NCI-H1105 treated with DMSO at 0.1 percent for 48 hours (cell line): ENCODE measurements at regions not wholly inside any gene's neighbourhood (a gene's known extent, or its start where the extent isn't known, plus 50 kb on each side); places are given as distances from the start of the nearest gene placed in this dataset.

Experiments used
- DNase-seq: peaks from one replicate; lab custom pipeline; 2025; lab: John Stamatoyannopoulos, UW

DNA sequence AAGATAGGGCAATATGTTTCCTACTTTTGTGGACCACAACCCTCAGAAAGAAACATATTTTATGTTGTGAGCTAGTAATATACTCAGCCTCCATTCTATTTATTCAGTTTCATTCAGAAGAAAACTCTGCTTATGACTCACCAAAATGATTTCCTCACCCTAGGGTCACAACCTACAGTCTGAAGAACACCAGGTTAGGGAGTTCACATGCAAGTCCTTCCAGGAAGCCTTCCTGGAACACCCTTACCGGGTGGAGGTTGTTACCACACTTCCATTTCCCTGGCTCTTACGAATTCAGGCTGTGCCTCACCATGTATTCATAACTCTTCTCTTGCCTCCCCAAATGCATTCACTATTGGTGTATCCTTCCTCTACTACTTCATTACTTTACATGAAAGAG lies 228.0 kb upstream of the ADAMTS9 start:
- no peak for DNase-seq

DNA sequence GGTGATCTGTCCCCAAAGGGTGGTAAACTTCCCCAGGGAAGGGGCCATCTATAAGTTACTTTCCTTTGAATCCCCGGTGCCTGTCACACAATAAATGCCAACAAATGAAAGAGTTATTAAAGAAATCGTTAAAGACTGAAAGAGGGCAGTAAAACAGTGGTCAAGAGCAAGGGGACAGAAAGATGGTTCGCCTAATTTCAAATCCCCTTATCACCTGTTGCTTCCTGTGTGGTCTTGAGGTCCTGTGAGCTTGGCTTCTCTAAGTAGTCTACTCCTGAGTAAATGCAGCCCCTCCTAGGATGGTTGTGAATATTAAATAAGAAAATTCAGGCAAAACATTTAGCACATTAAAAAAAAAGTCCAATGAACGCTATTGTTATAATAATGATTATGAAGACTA lies 225.7 kb upstream of the ADAMTS9 start:
- no peak for DNase-seq

DNA sequence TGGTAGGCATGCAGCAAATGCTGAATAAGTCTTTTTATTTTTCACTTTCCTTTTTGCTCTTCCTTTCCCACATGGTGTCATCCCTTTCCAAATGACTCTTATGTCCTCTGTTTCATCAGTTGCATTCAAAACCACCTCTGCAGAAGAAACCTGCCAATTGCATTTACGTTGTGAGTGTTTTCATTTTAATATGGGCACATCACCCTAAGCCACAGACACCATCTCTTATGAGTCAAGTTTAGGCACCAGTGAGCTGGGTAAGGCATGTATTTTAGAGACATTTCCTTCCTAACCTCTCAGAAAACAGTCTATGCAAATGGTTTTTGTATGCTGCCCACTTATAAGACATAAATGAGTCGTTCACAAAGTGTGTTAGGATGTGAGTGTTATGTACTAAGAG lies 223.3 kb upstream of the ADAMTS9 start:
- no peak for DNase-seq

DNA sequence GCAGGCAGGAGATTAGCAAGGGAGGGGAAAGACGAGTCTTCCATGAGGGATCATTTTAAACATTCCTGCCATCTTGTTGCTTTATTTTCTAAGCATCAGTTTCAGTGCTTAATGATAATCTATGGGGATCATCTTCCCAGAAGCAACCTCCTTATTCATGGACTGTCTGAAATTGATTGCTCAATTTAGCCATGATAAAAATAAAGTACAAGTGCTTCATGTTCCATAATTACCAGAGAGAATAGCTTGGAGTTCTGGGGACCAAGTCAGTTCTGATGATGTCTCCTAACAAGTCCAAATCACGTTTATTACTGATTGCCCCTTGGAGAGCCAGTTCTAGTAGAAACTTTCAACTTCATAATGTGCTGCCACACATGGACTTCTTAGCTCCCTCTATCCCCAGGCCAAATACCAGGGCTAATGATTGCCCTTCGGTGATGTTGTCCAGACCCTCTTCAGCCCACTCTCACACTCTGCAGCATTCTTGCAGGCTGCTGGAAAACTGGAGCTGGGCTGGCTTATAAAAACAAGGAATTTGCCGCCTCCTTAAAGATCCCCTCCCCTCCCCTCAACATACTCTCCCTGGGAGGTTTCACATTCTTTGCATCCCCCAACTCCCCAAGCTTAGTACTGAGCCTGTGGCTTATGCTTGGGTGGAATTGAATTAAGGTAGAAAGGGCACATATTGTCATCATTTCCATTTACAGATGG lies 222.1 kb upstream of the ADAMTS9 start:
- DNase-seq, result no peak

DNA sequence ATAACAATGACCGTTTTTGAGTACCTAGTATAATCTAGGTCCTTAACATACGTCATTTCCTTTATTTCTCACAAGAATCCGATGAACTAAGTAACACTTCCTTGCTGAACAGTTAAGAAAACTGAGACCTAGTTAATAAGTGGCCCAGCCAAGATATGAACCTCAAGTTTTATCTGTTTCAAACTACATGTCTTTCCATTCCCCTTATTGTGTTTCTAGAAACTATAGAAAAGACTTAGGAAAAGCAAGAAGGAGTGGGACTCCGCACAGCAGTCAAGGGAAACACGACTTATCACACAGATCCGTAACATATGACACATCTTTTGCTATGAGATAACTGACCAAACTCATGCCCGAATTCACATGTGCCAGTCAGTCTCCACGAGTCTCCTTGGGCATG lies 221.2 kb upstream of the ADAMTS9 start:
- DNase-seq, result no peak

DNA sequence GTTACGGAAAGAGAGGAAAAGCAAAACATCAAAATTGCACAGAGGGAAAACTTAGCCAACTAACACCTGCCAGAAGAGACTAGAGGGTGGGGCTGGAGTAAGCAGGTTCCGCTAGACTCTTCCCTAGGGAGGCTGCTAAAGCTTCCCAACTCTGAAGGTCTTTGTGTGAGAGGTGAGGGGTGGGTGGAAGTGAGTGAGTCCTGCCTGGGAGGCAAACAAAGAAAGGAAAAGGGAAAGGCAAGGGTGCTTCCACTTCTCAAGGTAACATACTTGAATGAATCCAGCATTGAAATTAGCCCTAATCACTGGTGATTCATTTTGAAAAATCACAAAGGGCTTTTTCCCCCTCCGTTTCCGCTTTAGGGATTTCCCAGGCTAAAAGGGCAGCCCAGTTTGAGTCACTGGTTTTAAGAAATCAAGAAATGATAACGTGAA lies 220.5 kb upstream of the ADAMTS9 start:
- no peak for DNase-seq

DNA sequence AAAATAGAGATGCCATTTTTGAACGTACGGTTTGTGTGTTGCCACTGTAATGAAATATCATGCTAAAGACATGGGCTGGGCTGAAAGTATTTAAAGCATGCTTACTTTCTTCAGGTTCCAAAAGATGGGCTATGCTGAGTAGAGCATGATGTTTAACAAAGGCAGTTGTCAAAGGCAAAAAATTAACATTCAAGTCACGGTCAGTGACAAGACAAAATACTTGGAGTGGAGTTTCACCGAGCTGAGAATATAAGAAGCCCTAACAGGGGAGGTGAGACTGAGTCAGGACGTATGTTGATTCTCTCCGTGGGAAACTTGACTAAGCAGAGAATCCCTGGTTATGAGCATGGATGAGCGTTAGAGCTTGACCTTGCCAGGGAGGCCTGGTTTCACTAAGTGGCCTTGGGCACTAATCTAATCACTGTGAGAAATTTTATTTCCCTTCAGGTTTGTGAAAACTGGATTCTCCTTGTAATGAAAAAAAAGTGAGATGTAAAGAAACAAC lies 218.2 kb upstream of the ADAMTS9 start:
- no peak for DNase-seq

DNA sequence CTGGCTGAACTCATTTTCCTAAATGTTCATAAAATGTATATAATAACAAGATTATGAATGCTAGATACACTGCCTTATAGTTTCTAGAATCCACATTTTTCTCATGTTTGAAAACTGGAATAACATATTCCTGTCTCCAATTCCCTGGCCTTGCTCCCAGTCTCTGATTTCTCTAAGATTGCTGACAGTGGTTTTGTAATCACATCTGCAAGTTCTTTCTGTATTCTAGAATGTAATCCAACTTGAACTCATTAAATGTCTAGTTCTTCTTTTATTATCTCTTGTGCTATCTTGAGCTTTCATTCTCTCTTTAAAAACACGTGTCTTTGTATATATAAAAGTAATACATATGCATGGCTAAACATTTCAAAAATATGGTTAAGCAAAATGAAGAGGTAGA lies 215.2 kb upstream of the ADAMTS9 start:
- DNase-seq, result no peak

DNA sequence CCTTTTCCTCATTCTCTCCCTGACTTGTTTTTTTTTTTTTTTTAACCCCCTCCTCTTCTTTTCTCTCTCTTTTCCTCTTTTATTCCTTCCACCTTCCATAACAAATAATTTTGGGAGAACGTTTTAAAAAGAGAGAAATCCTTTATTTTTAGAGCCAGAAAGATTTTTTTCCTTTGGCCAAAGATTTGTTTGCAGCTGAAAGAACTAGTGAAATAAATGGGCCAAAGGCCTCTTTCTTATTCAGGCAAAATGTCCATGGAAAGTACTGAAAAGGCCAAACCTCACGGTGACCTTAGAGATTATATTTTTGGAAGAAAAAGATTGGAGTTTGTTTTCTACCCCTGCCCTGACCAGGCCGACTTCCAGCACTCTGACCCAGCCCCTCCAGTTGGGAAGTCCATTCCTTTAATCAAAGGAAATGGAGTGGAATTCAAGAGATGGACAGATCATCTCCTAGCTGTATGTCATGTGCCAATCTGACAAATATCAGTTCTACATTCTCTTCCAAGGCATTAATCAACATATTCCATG lies 214.3 kb upstream of the ADAMTS9 start:
- DNase-seq, result no peak

DNA sequence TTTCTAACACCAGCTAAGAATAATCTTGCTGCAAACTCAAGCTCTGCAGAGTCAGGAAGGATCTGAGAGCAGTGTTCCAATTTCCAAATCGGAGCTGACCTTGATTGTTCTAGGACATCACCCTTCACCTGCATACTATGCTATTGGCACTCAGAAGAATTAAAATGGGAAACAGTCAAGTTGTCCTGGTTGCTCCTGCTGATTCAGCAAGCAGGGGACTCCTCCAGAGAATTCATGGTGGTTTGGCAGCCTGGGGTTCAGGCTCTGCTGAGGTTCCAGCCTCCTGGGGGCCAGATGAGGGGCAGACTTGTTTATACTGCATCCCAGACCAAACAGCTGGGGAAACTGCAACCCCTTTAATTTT lies 213.7 kb upstream of the ADAMTS9 start:
- no peak for DNase-seq

DNA sequence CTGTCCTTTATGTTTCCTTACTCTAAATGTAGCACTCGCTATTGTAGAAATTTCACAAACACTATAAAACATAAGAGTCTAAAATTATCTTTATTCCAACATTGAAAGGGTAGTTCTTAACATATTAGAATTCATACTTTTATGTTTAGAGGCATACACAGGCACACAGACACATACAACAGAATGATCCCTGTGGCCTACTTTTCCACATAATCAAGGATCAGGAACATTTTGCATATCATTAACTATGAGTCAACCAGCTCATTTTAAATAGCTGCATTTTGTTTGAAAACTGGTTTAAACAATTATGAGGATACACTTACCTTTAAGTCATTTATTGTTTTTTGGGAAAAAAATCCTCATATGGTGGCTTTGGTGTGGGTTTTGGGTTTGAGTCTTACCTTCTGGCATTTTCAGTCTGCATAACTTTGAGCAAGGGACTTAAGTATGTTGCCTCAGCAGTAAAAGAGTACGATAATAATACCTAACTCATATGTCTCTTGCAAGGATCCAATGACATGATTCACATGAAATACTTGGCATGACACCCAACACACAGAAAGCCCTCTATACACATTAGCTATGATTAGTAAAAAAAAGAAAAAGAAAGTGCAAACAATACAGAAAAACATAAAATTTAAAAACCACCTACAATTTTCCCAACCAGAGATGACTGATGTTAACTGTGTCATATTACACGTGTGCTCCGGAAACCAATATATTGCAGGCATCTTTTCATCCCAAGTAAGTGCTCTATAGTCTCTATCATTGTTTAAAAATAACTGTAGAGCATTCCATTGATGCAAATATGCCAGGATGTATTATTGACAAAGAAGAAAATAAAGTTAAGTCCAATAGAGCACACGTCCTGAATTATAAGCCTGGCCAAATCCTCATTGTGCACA lies 213.1 kb upstream of the ADAMTS9 start:
- DNase-seq, result no peak

DNA sequence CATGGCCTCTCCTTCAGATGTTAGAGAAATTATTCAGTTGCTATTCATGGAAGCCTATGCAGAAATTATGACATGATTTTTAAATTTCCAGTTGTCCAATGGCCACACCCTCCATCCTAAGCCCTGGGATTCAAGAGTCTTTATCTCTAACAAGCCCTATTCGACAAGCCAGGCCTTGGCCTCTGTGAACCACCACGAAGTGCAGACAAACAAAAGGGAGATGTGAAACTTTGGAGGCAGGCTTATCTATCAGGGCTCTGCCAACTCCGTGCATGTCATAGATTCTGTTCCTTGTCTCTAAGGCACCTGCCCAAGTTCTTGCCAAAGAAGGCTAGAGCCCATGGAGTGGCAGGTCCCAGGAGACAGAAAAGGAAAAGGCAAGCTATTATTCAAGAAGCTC lies 212.4 kb upstream of the ADAMTS9 start:
- no peak for DNase-seq

DNA sequence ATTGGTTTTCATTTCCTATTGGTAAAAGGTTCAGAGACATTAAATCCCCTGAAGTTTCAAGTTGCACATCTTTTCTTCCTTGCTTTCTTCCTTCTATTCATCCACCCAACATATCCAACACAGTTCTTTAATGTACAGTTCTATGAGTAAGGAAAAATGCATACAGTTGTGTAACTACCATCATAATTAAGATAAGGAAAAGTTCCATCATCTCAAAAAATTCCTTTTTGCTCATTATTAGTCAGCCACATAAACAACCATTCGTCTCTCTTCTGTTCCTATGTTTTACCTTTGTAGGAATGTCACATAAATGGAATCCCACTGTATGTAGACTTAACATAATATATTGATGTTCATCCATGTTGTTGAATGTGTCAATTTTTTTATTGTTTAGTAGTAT lies 211.1 kb upstream of the ADAMTS9 start:
- DNase-seq, result no peak

DNA sequence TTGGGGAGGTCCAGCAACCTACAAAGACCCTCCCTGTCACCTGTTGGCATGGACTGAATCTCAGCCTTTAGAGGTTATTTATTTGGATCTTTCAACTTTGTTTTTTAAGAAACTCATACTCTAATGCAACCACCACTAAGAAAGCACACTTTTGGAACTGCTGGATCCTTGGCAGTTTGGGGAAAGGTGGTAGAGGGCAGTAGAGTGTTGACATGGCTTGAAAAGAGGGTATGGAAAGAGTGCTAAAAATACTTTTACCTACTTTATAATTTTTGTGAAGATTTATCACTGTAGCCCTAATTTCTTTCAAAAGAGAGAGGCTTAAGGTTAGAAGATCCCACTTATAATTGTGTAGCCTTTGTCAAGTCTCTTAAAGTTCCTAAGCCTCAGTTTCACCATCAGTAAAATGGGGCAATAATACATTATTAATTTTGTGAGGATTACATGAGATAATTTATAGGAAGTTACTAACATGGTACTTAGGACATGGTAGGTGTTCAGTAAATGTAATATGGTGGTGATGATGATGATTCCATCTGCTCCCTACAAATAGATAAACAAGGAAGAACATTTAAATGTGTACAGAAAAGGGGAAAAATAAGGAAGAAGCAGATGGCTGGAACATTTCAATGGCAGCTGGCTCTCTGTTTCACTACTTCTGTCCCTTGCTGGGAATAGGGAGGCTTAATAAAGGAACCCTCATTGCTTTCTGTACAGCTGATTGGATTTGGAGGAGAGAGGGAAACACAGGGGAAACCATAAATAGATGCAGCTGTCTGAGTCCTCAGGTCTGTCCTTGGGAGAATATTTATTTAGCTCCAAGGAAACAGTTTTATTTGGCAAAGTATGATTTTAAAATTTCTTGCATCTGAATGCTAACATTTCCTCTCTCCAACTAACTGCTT lies 208.4 kb upstream of the ADAMTS9 start:
- no peak for DNase-seq

DNA sequence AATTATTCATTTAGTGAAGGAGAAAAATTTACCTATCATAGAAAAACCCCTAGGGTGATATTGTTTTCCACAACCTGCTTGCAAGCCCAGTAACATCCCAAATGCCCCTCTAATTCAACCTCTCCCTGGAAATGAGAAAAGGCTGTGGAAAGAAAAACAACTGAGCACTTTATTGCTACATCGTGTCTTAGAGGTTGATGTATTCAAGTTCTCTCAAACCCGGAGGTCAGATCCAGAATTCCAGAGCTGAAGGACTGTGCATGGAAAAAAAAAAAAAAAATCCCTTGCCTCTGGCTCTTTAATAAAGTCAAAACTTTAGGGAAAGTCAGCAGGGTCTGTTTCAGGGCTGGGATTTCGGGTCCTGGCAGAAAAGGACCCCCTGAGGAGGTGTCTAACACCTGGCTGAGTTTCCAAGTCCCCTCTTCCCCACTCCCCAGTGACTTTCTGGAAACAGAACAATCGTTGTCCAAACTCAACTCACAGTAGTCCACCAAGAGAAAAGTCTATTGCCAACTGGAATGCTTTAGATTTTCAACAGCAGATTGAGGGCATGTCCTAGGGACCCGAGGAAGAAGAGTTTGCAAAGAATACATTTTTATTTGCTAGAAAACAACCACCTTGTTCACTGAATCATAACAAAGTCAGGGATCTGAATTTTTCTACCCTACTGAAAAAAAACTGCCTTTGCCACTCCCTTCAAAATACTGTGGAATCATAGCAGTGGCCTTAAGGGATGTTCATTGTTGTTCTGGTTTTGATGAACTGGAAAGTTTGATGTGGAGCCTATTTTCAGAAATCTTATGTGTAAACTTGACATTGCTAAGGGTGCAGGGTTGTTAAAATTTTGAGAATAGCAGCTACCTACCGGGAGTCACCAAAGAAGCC lies 207.5 kb upstream of the ADAMTS9 start:
- no peak for DNase-seq

DNA sequence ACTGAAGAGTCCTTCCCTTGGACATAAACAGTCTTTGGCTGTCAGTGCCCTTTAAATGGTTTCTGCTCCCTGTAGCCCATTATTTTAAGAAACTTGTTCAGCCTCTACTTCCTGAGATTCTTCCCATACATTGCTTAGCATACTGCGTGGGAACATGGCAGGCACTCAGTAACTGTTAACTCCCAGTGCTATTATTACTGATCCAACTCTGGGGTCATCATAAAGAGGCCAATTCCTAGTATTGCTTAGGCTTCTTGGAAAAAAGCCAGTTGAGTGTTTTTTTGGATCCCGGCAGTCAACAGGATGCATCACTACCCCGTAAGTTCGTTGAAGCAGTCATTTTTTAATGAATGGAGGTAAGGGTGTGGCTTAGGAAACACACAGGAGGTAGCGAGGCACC lies 206.2 kb upstream of the ADAMTS9 start:
- DNase-seq, result no peak

DNA sequence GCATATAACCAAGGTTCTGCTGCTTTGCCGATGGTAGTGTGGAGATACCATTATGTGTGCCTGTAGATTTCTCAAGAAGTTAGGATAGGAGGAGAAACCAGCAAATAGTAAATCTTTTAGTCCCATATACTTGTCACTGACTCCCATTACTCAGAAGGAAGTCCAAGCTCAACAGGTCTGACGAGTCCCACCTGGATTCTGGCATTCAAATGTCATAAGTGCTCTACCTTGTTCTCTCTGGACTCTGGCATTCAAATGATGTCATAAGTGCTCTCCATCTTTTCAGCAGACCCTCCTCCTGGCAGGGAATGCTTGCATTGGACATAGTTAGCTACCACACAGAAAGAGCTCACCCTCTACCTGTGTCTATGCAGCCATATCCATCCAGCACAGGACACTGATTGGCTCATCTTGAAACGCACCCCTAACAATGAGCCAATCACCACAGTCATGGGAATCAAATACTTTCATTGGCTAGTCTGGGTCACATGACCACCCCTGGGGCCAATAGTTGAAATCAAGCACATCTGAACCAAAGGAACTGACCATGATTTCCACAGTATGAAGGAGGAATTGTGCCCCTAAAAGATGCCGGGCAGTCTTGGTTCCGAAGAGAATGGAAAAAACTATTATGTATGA lies 205.0 kb upstream of the ADAMTS9 start:
- no peak for DNase-seq

DNA sequence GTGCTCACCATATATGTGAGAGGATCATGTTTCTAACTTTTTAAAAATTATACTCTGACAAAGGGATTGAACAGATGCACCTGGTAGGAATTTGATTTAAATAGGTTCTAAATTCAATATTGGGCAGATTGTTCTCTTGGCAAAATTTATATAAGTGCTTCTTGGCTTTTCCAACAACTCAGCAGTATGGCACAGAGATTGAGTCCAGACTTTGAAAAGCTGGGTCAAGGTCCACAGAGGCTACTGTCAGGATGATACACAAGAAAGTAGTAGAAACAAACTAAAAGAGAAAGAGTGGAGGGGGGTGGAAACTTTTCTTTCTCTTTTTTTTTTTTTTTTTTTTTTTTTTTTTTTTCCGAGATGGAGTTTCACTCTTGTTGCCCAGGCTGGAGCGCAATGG lies 203.2 kb upstream of the ADAMTS9 start:
- no peak for DNase-seq

DNA sequence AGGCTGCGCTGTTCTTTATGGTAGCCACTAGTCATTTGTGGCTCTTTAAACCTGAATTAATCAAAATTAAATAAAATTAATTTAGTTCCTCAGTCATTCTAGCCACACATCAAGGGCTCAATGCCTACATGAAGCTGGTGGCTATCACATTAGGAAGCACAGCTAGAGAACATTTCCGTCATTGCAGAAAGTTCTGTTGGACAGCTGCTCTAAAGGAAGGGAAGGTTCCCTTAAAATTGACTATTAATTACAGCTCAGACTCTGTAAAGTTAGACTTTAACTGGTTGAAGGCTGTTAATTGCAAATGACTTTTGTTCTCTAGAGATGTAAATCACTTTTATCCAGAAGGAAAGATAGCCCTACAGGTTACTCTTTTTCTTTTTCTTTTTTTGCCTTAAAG lies 202.7 kb upstream of the ADAMTS9 start:
- no peak for DNase-seq

DNA sequence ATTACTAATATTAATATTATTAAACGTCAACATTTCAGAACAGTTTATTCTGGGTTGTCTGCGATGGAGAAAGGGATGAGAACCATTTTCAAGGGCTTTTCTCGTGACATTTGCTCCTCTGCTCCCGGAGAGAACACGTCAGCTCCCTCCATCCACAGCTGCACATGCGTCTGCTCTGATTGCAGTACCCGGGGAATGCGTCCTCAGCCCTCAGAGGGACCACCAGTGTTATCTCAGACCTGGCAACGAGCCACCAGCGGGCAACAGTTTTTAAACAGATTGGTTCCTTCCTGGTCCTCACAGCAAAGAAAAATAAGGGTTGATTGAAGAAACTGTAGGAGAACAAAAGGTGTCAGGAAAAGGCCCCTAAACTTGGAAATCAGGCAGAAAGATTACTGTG lies 202.2 kb upstream of the ADAMTS9 start:
- DNase-seq, result no peak
